HCT116 (cell line): ENCODE measurements at regions not wholly inside any gene's neighbourhood (a gene's known extent, or its start where the extent isn't known, plus 50 kb on each side); places are given as distances from the start of the nearest gene placed in this dataset.

Experiments
- ATAC-seq: fragments of 200-7000 bp; cut with Tn5 transposase; 2 replicates; pipeline ENCODE4 v1.9.1; 2020; ENCODE audit warnings: mild to moderate bottlenecking, moderate library complexity
- BruUV-seq: library from RNA; stranded (reverse); fragments of 400-500 nt; replicated peaks from 2 replicates; lab custom pipeline; 2021; lab: Mats Ljungman, UMichigan
- CTCF ChIA-PET: fragments of 300-600 bp; sonication (Branson Sonifier 250); formaldehyde crosslinking; loops from one replicate; lab custom pipeline; 2021; ENCODE audit warnings: antibody characterized with exemption; lab: Charles Lee
- POLR2A ChIA-PET: fragments of 300-600, 350-600 bp; sonication (Branson Sonifier 250); formaldehyde crosslinking; loops from one replicate; lab custom pipeline; 2021; ENCODE audit warnings: antibody characterized with exemption; lab: Charles Lee
- RAD21 ChIA-PET, 2 experiments: fragments of 300-600 bp; sonication (Branson Sonifier 250); formaldehyde crosslinking; loops; one replicate each; lab custom pipeline; 2023; ENCODE audit warnings: low total read pairs in 2 of 2; ENCODE audit not compliant: uncharacterized antibody in 2 of 2, unreplicated experiment in 2 of 2, low non-redundant PET in 1 of 2; lab: Charles Lee
- DNase-seq: peaks from one replicate; pipeline ENCODE4 v3.0.0-alpha.2; 2010; ENCODE audit warnings: low read depth, low spot score
- H2AFZ ChIP-seq: fragments of 200-600 bp; shearing (Covaris generic), sonication (generic); 2 replicates; pipeline ENCODE4 v1.6.1; 2017; ENCODE audit warnings: low read depth, mixed run types, mixed read lengths, antibody characterized with exemption, low read length; ENCODE audit not compliant: poor library complexity, severe bottlenecking
- H3K27ac ChIP-seq: 2 replicates; pipeline ENCODE4 v1.5.1; 2012; ENCODE audit warnings: low read depth, low read length
- H3K27me3 ChIP-seq: fragments of 200-600 bp; sonication (generic); 2 replicates; pipeline ENCODE4 v1.6.1; 2016; ENCODE audit warnings: mixed run types, low read length, mixed read lengths; ENCODE audit not compliant: insufficient read depth
- H3K36me3 ChIP-seq, 2 experiments: fragments of 200-500 bp in 1 of 2; fragments of 200-600 bp in 1 of 2; sonication (Bioruptor generic) in 1 of 2; sonication (generic) in 1 of 2; 2 replicates each; pipeline versions ENCODE4 v1.5.1 to v1.6.1; 2014 to 2016; ENCODE audit warnings: low read length in 2 of 2, inconsistent platforms in 1 of 2, mixed read lengths in 1 of 2, mixed run types in 1 of 2; ENCODE audit not compliant: insufficient read depth in 2 of 2, control insufficient read depth in 1 of 2
- H3K4me1 ChIP-seq, 2 experiments: fragments of 200-600 bp in 1 of 2; sonication (generic) in 1 of 2; 2 replicates each; pipeline versions ENCODE4 v1.5.1 to v1.6.1; 2012 to 2017; ENCODE audit warnings: low read length in 2 of 2, inconsistent platforms in 1 of 2, mild to moderate bottlenecking in 1 of 2, mixed read lengths in 1 of 2, mixed run types in 1 of 2, moderate library complexity in 1 of 2; ENCODE audit not compliant: insufficient read depth in 2 of 2, control insufficient read depth in 1 of 2
- H3K4me2 ChIP-seq: fragments of 200-600 bp; sonication (generic); 2 replicates; pipeline ENCODE4 v1.6.1; 2017; ENCODE audit warnings: mixed run types, low read length, mixed read lengths
- H3K4me3 ChIP-seq, 2 experiments: fragments of 200-600 bp in 1 of 2; sonication (generic) in 1 of 2; replicated peaks in 1 of 2; 2 replicates each; pipeline ENCODE4 v1.5.1; 2011 to 2016; ENCODE audit warnings: low read length in 2 of 2, control low read depth in 1 of 2, low read depth in 1 of 2, mild to moderate bottlenecking in 1 of 2, mixed read lengths in 1 of 2, mixed run types in 1 of 2
- H3K79me2 ChIP-seq: fragments of 200-600 bp; sonication (generic); 2 replicates; pipeline ENCODE4 v1.6.1; 2017; ENCODE audit warnings: mild to moderate bottlenecking, mixed run types, low read length, moderate library complexity, mixed read lengths; ENCODE audit not compliant: insufficient read depth
- H3K9ac ChIP-seq: fragments of 200-600 bp; sonication (generic); 2 replicates; pipeline ENCODE4 v1.6.1; 2016; ENCODE audit warnings: low read length, mixed read lengths
- H3K9me2 ChIP-seq: fragments of 200-600 bp; sonication (generic), shearing (Covaris generic); 2 replicates; pipeline ENCODE4 v1.6.1; 2017; ENCODE audit warnings: mixed run types, mild to moderate bottlenecking, moderate library complexity; ENCODE audit not compliant: insufficient read depth
- H3K9me3 ChIP-seq, 2 experiments: fragments of 200-500 bp in 1 of 2; fragments of 200-600 bp in 1 of 2; sonication (Bioruptor generic) in 1 of 2; sonication (generic) in 1 of 2; 2 replicates each; pipeline ENCODE4 v1.6.1; 2014 to 2017; ENCODE audit warnings: low read length in 2 of 2, mixed read lengths in 2 of 2, inconsistent platforms in 1 of 2, low read depth in 1 of 2, mild to moderate bottlenecking in 1 of 2, mixed run types in 1 of 2, moderate library complexity in 1 of 2; ENCODE audit not compliant: control insufficient read depth in 1 of 2, insufficient read depth in 1 of 2
- H4K20me1 ChIP-seq: fragments of 200-600 bp; sonication (generic), shearing (Covaris generic); 2 replicates; pipeline ENCODE4 v1.6.1; 2017; ENCODE audit warnings: mixed run types, mild to moderate bottlenecking, moderate library complexity; ENCODE audit not compliant: insufficient read depth
- CBX3 ChIP-seq: IDR thresholded peaks from 2 replicates; pipeline ENCODE4 v1.6.1; 2012; ENCODE audit warnings: low read depth
- ELF1 ChIP-seq: IDR thresholded peaks from 2 replicates; pipeline ENCODE4 v1.6.1; 2012; ENCODE audit warnings: low read depth, borderline replicate concordance
- EZH2 ChIP-seq: fragments of 200-600 bp; sonication (generic); IDR thresholded peaks from 2 replicates; pipeline ENCODE4 v1.6.1; 2017; ENCODE audit warnings: antibody characterized with exemption, mixed run types
- EZH2phosphoT487 ChIP-seq: fragments of 200-600 bp; IDR thresholded peaks from 2 replicates; pipeline ENCODE4 v1.6.1; 2018; ENCODE audit warnings: antibody characterized with exemption, borderline replicate concordance
- FOSL1 ChIP-seq: IDR thresholded peaks from 2 replicates; pipeline ENCODE4 v1.6.1; 2012; ENCODE audit warnings: low read depth
- JUND ChIP-seq: IDR thresholded peaks from 2 replicates; pipeline ENCODE4 v1.6.1; 2012
- POLR2A ChIP-seq: IDR thresholded peaks from 2 replicates; pipeline ENCODE4 v1.7.0; 2011; ENCODE audit warnings: borderline replicate concordance; ENCODE audit not compliant: insufficient read depth, insufficient read length; ENCODE audit errors: extremely low read depth
- POLR2AphosphoS5 ChIP-seq: IDR thresholded peaks from 2 replicates; pipeline ENCODE4 v1.6.1; 2011; ENCODE audit warnings: mild to moderate bottlenecking, low read depth, low read length, moderate library complexity
- RAD21 ChIP-seq: IDR thresholded peaks from 2 replicates; pipeline ENCODE4 v1.6.1; 2012; ENCODE audit warnings: low read depth, mild to moderate bottlenecking
- SIN3A ChIP-seq: IDR thresholded peaks from 2 replicates; pipeline ENCODE4 v1.6.1; 2012; ENCODE audit warnings: low read depth
- SP1 ChIP-seq: IDR thresholded peaks from 2 replicates; pipeline ENCODE4 v1.6.1; 2012; ENCODE audit warnings: low read depth
- SRF ChIP-seq: IDR thresholded peaks from 2 replicates; pipeline ENCODE4 v1.6.1; 2012; ENCODE audit warnings: low read depth
- TCF7L2 ChIP-seq: IDR thresholded peaks from 2 replicates; pipeline ENCODE4 v1.7.0; 2011; ENCODE audit warnings: borderline replicate concordance, inconsistent platforms; ENCODE audit not compliant: insufficient read depth, insufficient read length; ENCODE audit errors: extremely low read depth
- YY1 ChIP-seq: IDR thresholded peaks from 2 replicates; pipeline ENCODE4 v1.6.1; 2011; ENCODE audit warnings: low read length, low read depth, moderate library complexity, mild to moderate bottlenecking; ENCODE audit not compliant: insufficient replicate concordance; ENCODE audit errors: extremely low read depth
- ZNF274 ChIP-seq: fragments of 200-500 bp; sonication (Bioruptor generic); IDR thresholded peaks from 2 replicates; pipeline ENCODE4 v1.6.1; 2014; ENCODE audit warnings: mild to moderate bottlenecking, low read depth, low read length, inconsistent platforms
- intact Hi-C: fragments of 100-400 bp; cut with micrococcal nuclease; formaldehyde crosslinking; loops from 2 replicates; pipeline ENCODE4 v1.10.0; 2022
- TF ChIP-seq, protein P1 (sequence below), 3 experiments: fragments of 200-600 bp in 1 of 3; sonication (generic) in 1 of 3; IDR thresholded peaks in 2 of 3; conservative IDR thresholded peaks in 1 of 3; 2 replicates each; pipeline ENCODE4 v1.5.1; 2012 to 2017; ENCODE audit warnings: low read depth in 2 of 3, low read length in 2 of 3, antibody characterized with exemption in 1 of 3, borderline replicate concordance in 1 of 3, control low read depth in 1 of 3, mild to moderate bottlenecking in 1 of 3, mixed read lengths in 1 of 3, mixed run types in 1 of 3, moderate library complexity in 1 of 3; ENCODE audit not compliant: insufficient read depth in 1 of 3
- TF ChIP-seq, protein P2 (sequence below): IDR thresholded peaks from 2 replicates; pipeline ENCODE4 v1.6.1; 2012; ENCODE audit warnings: low read depth
- TF ChIP-seq, protein P3 (sequence below): IDR thresholded peaks from 2 replicates; pipeline ENCODE4 v1.6.1; 2012
- TF ChIP-seq, protein P4 (sequence below): IDR thresholded peaks from 2 replicates; pipeline ENCODE4 v1.6.1; 2011; ENCODE audit warnings: mild to moderate bottlenecking, low read length, moderate library complexity; ENCODE audit not compliant: insufficient replicate concordance; ENCODE audit errors: extremely low read depth

DNA sequence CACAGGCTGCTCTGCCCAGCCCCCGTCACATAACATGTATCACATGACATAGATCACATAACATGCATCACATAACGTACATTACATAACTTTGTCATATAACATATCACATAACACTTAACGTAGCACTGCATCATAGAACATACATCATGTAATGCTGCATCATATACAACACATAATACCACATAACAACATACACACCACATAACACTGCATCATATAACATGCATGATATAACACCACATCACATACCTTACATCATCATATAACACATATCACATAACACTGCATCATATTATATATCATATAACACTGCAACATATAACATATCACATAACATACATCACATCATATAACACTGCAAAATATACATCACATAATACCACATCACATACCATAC is 83.8 kb downstream of the AXIN2 start:
- intact Hi-C loops: no loop called here
- Histone ChIP-seq H3K79me2 (no peaks in the 10 kb centered on the region), H3K27ac (no peak overlapping the region), H3K27me3 (0 out of 2 replicates have a peak, but pooled peaks cover 4% of the 10 kb centered on the region), H3K4me3 (no peak overlapping the region), H4K20me1 (no peaks in the 10 kb centered on the region), H3K4me2 (no peak overlapping the region), H2AFZ (no peak overlapping the region), H3K9me2 (peaks cover 5% of the 10 kb centered on the region; the same call in 1 of the 2 replicates), H3K4me1 (no peaks in the 10 kb centered on the region), H3K9ac (no peak overlapping the region), H3K36me3 (no peaks in the 10 kb centered on the region), H3K9me3 (no peaks in the 10 kb centered on the region)
- CTCF ChIA-PET: no interaction called here
- BruUV-seq: no TSS peak
- TF ChIP-seq YY1 (no peak), CBX3 (no peak), FOSL1 (no peak), SIN3A (no peak), SP1 (no peak), ELF1 (no peak), POLR2A (no peak), EZH2 (no peak), ZNF274 (no peak), SRF (no peak), RAD21 (no peak), TCF7L2 (no peak), EZH2phosphoT487 (no peak), POLR2AphosphoS5 (no peak), JUND (no peak)
- TF ChIP-seq, protein P1, sequence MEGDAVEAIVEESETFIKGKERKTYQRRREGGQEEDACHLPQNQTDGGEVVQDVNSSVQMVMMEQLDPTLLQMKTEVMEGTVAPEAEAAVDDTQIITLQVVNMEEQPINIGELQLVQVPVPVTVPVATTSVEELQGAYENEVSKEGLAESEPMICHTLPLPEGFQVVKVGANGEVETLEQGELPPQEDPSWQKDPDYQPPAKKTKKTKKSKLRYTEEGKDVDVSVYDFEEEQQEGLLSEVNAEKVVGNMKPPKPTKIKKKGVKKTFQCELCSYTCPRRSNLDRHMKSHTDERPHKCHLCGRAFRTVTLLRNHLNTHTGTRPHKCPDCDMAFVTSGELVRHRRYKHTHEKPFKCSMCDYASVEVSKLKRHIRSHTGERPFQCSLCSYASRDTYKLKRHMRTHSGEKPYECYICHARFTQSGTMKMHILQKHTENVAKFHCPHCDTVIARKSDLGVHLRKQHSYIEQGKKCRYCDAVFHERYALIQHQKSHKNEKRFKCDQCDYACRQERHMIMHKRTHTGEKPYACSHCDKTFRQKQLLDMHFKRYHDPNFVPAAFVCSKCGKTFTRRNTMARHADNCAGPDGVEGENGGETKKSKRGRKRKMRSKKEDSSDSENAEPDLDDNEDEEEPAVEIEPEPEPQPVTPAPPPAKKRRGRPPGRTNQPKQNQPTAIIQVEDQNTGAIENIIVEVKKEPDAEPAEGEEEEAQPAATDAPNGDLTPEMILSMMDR (IDR thresholded peaks at IDR 0.05 in 2 of 3, conservative IDR thresholded peaks at IDR 0.05 in 1 of 3; ENCODE audit: borderline replicate concordance in 1 of 3, insufficient read depth in 1 of 3, low read depth in 2 of 3, low read length in 2 of 3): no peak
- TF ChIP-seq, protein P2, sequence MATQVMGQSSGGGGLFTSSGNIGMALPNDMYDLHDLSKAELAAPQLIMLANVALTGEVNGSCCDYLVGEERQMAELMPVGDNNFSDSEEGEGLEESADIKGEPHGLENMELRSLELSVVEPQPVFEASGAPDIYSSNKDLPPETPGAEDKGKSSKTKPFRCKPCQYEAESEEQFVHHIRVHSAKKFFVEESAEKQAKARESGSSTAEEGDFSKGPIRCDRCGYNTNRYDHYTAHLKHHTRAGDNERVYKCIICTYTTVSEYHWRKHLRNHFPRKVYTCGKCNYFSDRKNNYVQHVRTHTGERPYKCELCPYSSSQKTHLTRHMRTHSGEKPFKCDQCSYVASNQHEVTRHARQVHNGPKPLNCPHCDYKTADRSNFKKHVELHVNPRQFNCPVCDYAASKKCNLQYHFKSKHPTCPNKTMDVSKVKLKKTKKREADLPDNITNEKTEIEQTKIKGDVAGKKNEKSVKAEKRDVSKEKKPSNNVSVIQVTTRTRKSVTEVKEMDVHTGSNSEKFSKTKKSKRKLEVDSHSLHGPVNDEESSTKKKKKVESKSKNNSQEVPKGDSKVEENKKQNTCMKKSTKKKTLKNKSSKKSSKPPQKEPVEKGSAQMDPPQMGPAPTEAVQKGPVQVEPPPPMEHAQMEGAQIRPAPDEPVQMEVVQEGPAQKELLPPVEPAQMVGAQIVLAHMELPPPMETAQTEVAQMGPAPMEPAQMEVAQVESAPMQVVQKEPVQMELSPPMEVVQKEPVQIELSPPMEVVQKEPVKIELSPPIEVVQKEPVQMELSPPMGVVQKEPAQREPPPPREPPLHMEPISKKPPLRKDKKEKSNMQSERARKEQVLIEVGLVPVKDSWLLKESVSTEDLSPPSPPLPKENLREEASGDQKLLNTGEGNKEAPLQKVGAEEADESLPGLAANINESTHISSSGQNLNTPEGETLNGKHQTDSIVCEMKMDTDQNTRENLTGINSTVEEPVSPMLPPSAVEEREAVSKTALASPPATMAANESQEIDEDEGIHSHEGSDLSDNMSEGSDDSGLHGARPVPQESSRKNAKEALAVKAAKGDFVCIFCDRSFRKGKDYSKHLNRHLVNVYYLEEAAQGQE: no peak
- TF ChIP-seq, protein P3, sequence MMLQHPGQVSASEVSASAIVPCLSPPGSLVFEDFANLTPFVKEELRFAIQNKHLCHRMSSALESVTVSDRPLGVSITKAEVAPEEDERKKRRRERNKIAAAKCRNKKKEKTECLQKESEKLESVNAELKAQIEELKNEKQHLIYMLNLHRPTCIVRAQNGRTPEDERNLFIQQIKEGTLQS: no peak
- TF ChIP-seq, protein P4, sequence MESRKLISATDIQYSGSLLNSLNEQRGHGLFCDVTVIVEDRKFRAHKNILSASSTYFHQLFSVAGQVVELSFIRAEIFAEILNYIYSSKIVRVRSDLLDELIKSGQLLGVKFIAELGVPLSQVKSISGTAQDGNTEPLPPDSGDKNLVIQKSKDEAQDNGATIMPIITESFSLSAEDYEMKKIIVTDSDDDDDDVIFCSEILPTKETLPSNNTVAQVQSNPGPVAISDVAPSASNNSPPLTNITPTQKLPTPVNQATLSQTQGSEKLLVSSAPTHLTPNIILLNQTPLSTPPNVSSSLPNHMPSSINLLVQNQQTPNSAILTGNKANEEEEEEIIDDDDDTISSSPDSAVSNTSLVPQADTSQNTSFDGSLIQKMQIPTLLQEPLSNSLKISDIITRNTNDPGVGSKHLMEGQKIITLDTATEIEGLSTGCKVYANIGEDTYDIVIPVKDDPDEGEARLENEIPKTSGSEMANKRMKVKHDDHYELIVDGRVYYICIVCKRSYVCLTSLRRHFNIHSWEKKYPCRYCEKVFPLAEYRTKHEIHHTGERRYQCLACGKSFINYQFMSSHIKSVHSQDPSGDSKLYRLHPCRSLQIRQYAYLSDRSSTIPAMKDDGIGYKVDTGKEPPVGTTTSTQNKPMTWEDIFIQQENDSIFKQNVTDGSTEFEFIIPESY: no peak
- POLR2A ChIA-PET: no interaction called here
- ATAC-seq (no peak), DNase-seq (no peak)
- RAD21 ChIA-PET: no interaction called here
